ENCODE measurements at regions not wholly inside any gene's neighbourhood (a gene's known extent, or its start where the extent isn't known, plus 50 kb on each side); places are given as distances from the start of the nearest gene placed in this dataset.

- Histone ChIP-seq H3K27me3 (ENCODE audit: control insufficient read depth, insufficient read depth, low read length) (no peaks in the 10 kb centered on the region), H3K27ac (ENCODE audit: low read length) (no peak overlapping the region), H3K9me3 (ENCODE audit: control insufficient read depth, insufficient read depth, low read length) (no peaks in the 10 kb centered on the region), H3K4me1 (ENCODE audit: control insufficient read depth, insufficient read depth, low read length) (no peaks in the 10 kb centered on the region), H3K36me3 (ENCODE audit: control insufficient read depth, insufficient read depth, low read length) (no peaks in the 10 kb centered on the region), H3K4me3 (ENCODE audit: low read length) (no peak overlapping the region)
- DNase-seq, result no peak
- Mint-ChIP-seq H3K9me3 (peaks cover 11 to 16% of the 10 kb centered on the region in 2 donors), H3K4me3 (no peak overlapping the region), H3K36me3 (no peaks in the 10 kb centered on the region), H3K4me1 (no peaks in the 10 kb centered on the region), H3K27me3 (ENCODE audit: low read depth in 2 of 2) (no peaks in the 10 kb centered on the region), H3K27ac (no peak overlapping the region)
- TF ChIP-seq CTCF (IDR thresholded peaks at IDR 0.05), result no peak
- intact Hi-C loops (cut with micrococcal nuclease), result no loop called here
- ATAC-seq, result no peak
- 83% methylated on average over 1 of the region's 2 CpGs for WGBS (ENCODE audit: insufficient coverage)
Measured at GRCh38 chr4:23213198-23213597, 520.5 kb downstream of the GBA3 start.

- TF ChIP-seq CTCF (IDR thresholded peaks at IDR 0.05), result no peak
- ATAC-seq (no peak), DNase-seq (no peak)
- Histone ChIP-seq H3K27ac (ENCODE audit: low read length) (no peak overlapping the region), H3K4me3 (ENCODE audit: low read length) (no peak overlapping the region), H3K27me3 (ENCODE audit: control insufficient read depth, insufficient read depth, low read length) (no peaks in the 10 kb centered on the region), H3K9me3 (ENCODE audit: control insufficient read depth, insufficient read depth, low read length) (no peaks in the 10 kb centered on the region), H3K4me1 (ENCODE audit: control insufficient read depth, insufficient read depth, low read length) (no peaks in the 10 kb centered on the region), H3K36me3 (ENCODE audit: control insufficient read depth, insufficient read depth, low read length) (no peaks in the 10 kb centered on the region)
- Mint-ChIP-seq H3K9me3 (peaks cover 11 to 16% of the 10 kb centered on the region in 2 donors), H3K27me3 (ENCODE audit: low read depth in 2 of 2) (no peaks in the 10 kb centered on the region), H3K4me3 (no peak overlapping the region), H3K27ac (no peak overlapping the region), H3K36me3 (no peaks in the 10 kb centered on the region), H3K4me1 (no peaks in the 10 kb centered on the region)
- intact Hi-C loops (cut with micrococcal nuclease), result no loop called here
- 76% methylated on average over 4 of the region's 4 CpGs for WGBS (ENCODE audit: insufficient coverage)
Measured at GRCh38 chr4:23212558-23212957, 519.8 kb downstream of the GBA3 start.

GRCh38 chr4:23207059-23207458 is 514.3 kb downstream of the GBA3 start:
- Histone ChIP-seq H3K27ac (ENCODE audit: low read length) (no peak overlapping the region), H3K36me3 (ENCODE audit: control insufficient read depth, insufficient read depth, low read length) (no peaks in the 10 kb centered on the region), H3K9me3 (ENCODE audit: control insufficient read depth, insufficient read depth, low read length) (no peaks in the 10 kb centered on the region), H3K4me1 (ENCODE audit: control insufficient read depth, insufficient read depth, low read length) (no peaks in the 10 kb centered on the region), H3K4me3 (ENCODE audit: low read length) (no peak overlapping the region), H3K27me3 (ENCODE audit: control insufficient read depth, insufficient read depth, low read length) (no peaks in the 10 kb centered on the region)
- ATAC-seq (no peak), DNase-seq (no peak)
- Mint-ChIP-seq H3K4me3 (no peak overlapping the region), H3K9me3 (peaks cover 15 to 21% of the 10 kb centered on the region in 2 donors), H3K27ac (no peak overlapping the region), H3K27me3 (ENCODE audit: low read depth in 2 of 2) (no peaks in the 10 kb centered on the region), H3K36me3 (no peaks in the 10 kb centered on the region), H3K4me1 (no peaks in the 10 kb centered on the region)
- intact Hi-C loops (cut with micrococcal nuclease), result no loop called here
- WGBS (ENCODE audit: insufficient coverage), result 91% methylated on average over 1 of the region's 1 CpG
- no peak for TF ChIP-seq CTCF (IDR thresholded peaks at IDR 0.05)

- H3K27ac Mint-ChIP-seq, result no peak overlapping the region
- no peak for TF ChIP-seq CTCF (IDR thresholded peaks at IDR 0.05)
- DNase-seq (no peak), ATAC-seq (no peak)
- no peak overlapping the region for H3K27ac ChIP-seq (ENCODE audit: low read length)
- H3K4me1 ChIP-seq (ENCODE audit: control insufficient read depth, insufficient read depth, low read length), result no peaks in the 10 kb centered on the region
- H3K4me3 Mint-ChIP-seq, result no peak overlapping the region
- no peaks in the 10 kb centered on the region for H3K27me3 ChIP-seq (ENCODE audit: control insufficient read depth, insufficient read depth, low read length)
- H3K36me3 Mint-ChIP-seq, result no peaks in the 10 kb centered on the region
- no peaks in the 10 kb centered on the region for H3K9me3 ChIP-seq (ENCODE audit: control insufficient read depth, insufficient read depth, low read length)
- peaks cover 21 to 24% of the 10 kb centered on the region in 2 donors for H3K9me3 Mint-ChIP-seq
- intact Hi-C loops (cut with micrococcal nuclease), result no loop called here
- no peaks in the 10 kb centered on the region for H3K27me3 Mint-ChIP-seq (ENCODE audit: low read depth in 2 of 2)
- no peaks in the 10 kb centered on the region for H3K4me1 Mint-ChIP-seq
- no peak overlapping the region for H3K4me3 ChIP-seq (ENCODE audit: low read length)
- no peaks in the 10 kb centered on the region for H3K36me3 ChIP-seq (ENCODE audit: control insufficient read depth, insufficient read depth, low read length)
- WGBS (ENCODE audit: insufficient coverage), result 87% methylated on average over 8 of the region's 8 CpGs
Measured at GRCh38 chr4:23202712-23203247, 510.0 kb downstream of the GBA3 start.

Data from natural killer cell (primary cell).